Heart left ventricle (tissue), 16 donors: ENCODE measurements at regions not wholly inside any gene's neighbourhood (a gene's known extent, or its start where the extent isn't known, plus 50 kb on each side); places are given as distances from the start of the nearest gene placed in this dataset.

Source experiments
- ATAC-seq, 4 donors: fragments of 200-7000 bp; cut with Tn5 transposase; one replicate each; pipeline ENCODE4 v1.9.1; 2020 to 2022; ENCODE audit warnings: moderate library complexity in 4 of 4, mild to moderate bottlenecking in 3 of 4, moderate number of reproducible peaks in 1 of 4
- DNase-seq, 5 donors: peaks; one replicate each; pipeline ENCODE4 v3.0.0-alpha.2; 2020
- H3K27ac ChIP-seq, 12 donors: fragments of 200-600 bp; sonication (generic) in 4 of 12; one replicate each; pipeline versions ENCODE4 v1.5.0 to v1.8.0; 2016 to 2022; ENCODE audit warnings: mild to moderate bottlenecking in 2 of 12
- H3K27me3 ChIP-seq, 9 donors: fragments of 200-600 bp; sonication (generic) in 2 of 9; one replicate each; pipeline versions ENCODE4 v1.5.1 to v1.8.0; 2016 to 2022; ENCODE audit warnings: mild to moderate bottlenecking in 3 of 9
- H3K36me3 ChIP-seq, 9 donors: fragments of 200-600 bp; sonication (generic) in 2 of 9; one replicate each; pipeline versions ENCODE4 v1.5.0 to v1.8.0; 2018 to 2022; ENCODE audit warnings: mild to moderate bottlenecking in 2 of 9
- H3K4me1 ChIP-seq, 12 donors: fragments of 200-600 bp; sonication (generic) in 4 of 12; one replicate each; pipeline versions ENCODE4 v1.5.0 to v1.8.0; 2016 to 2022; ENCODE audit warnings: mild to moderate bottlenecking in 3 of 12
- H3K4me3 ChIP-seq, 12 donors: fragments of 200-600 bp; sonication (generic) in 4 of 12; one replicate each; pipeline versions ENCODE4 v1.5.0 to v1.8.0; 2017 to 2022; ENCODE audit warnings: mild to moderate bottlenecking in 9 of 12, moderate library complexity in 4 of 12
- H3K9me3 ChIP-seq, 12 donors: fragments of 200-600 bp; sonication (generic) in 4 of 12; one replicate each; pipeline versions ENCODE4 v1.5.0 to v1.8.0; 2016 to 2022; ENCODE audit warnings: mild to moderate bottlenecking in 1 of 12
- POLR2A ChIP-seq, 2 donors: fragments of 450-650 bp; IDR thresholded peaks; one replicate each; pipeline ENCODE4 v1.6.1; 2017; ENCODE audit warnings: antibody characterized with exemption in 2 of 2, mild to moderate bottlenecking in 2 of 2, moderate library complexity in 2 of 2
- WGBS, 4 donors: extraction: QIAGEN DNeasy Blood & Tissue Kit in 2 of 4; methylation state at CpG; one replicate each; pipeline versions ENCODE4 v1.1.5 to v1.1.7; 2013 to 2018; 5-methylcytosine and 5-hydroxymethylcytosine counted together
- intact Hi-C, 10 donors: fragments of 100-400 bp; cut with DNase I; formaldehyde crosslinking; loops; one replicate each; pipeline versions ENCODE4 v1.11.1 to v1.14.2; 2022
- TF ChIP-seq, protein P1 (sequence below), 12 donors: fragments of 200-600 bp; sonication (generic) in 4 of 12; IDR thresholded peaks; one replicate each; pipeline versions ENCODE4 v1.5.0 to v1.8.0; 2018 to 2022; ENCODE audit warnings: antibody characterized with exemption in 12 of 12, mild to moderate bottlenecking in 5 of 12
- donor health status: ischemic (EF 13 %, LVEDD 7.1; RV severe dilation, severe dysfunction).
- donor health status: healthy with polysubstance abuse.
- donor health status: DM: no; HTN: yes; CAD: no.
- donor health status: DM: no; HTN: no; CAD: no.
- donor health status: ischemic (EF 25% LVEDD 6.9; RV normal size, moderate dysfunction).
- donor health status: ischemic (EF 25% LVEDD 5.7; RV mildly dilated, moderate dysfunction).
- donor health status: healthy.
- donor health status: DM: yes; HTN: yes; CAD: no.
- donor health status: ischemic (EF 35%, LVEDD 5.7; RV mildly dilated, moderate dysfunction).
- donor health status: nonischemic (EF 11% LVEDD 7.7; RV severe dilation, severe dysfunction).
- donor health status: DM: yes; HTN: yes; CAD: no.
- donor health status: PGD.
- donor health status: ischemic (EF 29% LVEDD 5.4; RV normal size, mild dysfunction).
- donor health status: nonischemic (EF 23%, LVEDD 6.1; RV moderate dilation, normal function).

DNA sequence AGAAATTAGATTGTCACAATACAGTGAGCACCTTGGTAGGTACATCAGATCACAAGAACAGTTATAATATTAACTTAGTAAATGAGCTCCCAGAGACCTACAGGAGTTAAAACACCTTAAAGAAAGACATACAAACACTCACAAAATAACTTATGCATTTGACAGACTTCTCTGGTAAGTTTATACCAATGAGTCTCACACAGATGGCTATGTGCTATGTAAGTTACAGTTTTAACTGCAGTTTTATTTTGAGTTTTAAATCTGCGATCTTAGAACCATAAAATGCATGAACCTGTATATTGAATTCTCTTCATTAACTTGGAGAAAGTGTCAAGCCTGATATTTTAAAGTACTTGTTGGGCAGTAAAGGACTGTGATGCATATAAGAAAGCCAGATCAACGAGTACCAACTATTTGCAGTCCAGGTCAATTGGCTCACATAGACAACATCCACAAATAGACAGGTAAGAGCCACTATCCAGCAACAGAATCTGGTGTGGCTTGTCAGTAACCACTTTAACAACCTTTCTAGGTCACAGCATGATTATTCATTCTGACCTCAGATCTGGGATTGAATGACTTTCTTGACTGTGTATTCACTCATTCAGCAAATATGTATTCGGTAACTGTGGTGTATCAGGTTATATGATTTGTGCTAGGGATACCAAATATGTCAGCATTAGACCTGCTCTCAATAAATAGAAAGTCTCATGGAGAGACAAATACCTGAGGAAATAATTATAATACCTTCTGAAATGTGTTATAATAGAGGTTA, 856.6 kb upstream of the MGAT4C start:
- DNase-seq (no peak), ATAC-seq (no peak)
- intact Hi-C loops: no loop called here
- 58 to 73% (median 72%) methylated on average over 3 of the region's 3 CpGs for WGBS, 4 donors
- TF ChIP-seq, protein P1, sequence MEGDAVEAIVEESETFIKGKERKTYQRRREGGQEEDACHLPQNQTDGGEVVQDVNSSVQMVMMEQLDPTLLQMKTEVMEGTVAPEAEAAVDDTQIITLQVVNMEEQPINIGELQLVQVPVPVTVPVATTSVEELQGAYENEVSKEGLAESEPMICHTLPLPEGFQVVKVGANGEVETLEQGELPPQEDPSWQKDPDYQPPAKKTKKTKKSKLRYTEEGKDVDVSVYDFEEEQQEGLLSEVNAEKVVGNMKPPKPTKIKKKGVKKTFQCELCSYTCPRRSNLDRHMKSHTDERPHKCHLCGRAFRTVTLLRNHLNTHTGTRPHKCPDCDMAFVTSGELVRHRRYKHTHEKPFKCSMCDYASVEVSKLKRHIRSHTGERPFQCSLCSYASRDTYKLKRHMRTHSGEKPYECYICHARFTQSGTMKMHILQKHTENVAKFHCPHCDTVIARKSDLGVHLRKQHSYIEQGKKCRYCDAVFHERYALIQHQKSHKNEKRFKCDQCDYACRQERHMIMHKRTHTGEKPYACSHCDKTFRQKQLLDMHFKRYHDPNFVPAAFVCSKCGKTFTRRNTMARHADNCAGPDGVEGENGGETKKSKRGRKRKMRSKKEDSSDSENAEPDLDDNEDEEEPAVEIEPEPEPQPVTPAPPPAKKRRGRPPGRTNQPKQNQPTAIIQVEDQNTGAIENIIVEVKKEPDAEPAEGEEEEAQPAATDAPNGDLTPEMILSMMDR (IDR thresholded peaks at IDR 0.05): no peak
- no peak for TF ChIP-seq POLR2A (IDR thresholded peaks at IDR 0.05)
- no peaks in the 10 kb centered on the region for H3K27me3 ChIP-seq
- no peaks in the 10 kb centered on the region for H3K9me3 ChIP-seq
- H3K27ac ChIP-seq: no peak overlapping the region
- no peak overlapping the region for H3K4me3 ChIP-seq
- no peaks in the 10 kb centered on the region for H3K4me1 ChIP-seq
- H3K36me3 ChIP-seq: no peaks in the 10 kb centered on the region

DNA sequence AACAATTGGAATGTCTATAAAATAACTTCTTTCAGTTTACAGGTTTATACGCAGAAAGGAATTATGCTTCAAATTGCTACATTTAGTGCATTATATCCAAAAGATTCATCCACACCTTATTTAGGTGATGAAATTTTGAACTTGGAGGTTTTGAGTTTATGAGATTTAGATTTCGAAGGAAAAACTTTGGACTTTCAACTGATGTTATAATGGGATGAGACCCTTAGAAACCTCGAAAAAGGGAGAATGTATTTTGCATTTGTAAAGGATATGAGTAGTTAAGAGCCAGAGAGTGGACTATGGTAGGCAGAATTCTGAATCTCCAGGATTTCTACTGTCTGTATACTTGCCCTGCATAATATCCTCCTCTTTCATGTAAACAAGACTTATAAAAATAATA, 851.6 kb upstream of the MGAT4C start:
- H3K27ac ChIP-seq: no peak overlapping the region
- WGBS, 4 donors: 68 to 86% (median 82%) methylated on average over 3 of the region's 3 CpGs
- no peak for DNase-seq
- H3K9me3 ChIP-seq: no peaks in the 10 kb centered on the region
- H3K27me3 ChIP-seq: no peaks in the 10 kb centered on the region
- no peaks in the 10 kb centered on the region for H3K36me3 ChIP-seq
- TF ChIP-seq, protein P1 (IDR thresholded peaks at IDR 0.05): no peak
- no peak for TF ChIP-seq POLR2A (IDR thresholded peaks at IDR 0.05)
- no peak for ATAC-seq
- H3K4me3 ChIP-seq: no peak overlapping the region
- no peaks in the 10 kb centered on the region for H3K4me1 ChIP-seq
- intact Hi-C loops: no loop called here

DNA sequence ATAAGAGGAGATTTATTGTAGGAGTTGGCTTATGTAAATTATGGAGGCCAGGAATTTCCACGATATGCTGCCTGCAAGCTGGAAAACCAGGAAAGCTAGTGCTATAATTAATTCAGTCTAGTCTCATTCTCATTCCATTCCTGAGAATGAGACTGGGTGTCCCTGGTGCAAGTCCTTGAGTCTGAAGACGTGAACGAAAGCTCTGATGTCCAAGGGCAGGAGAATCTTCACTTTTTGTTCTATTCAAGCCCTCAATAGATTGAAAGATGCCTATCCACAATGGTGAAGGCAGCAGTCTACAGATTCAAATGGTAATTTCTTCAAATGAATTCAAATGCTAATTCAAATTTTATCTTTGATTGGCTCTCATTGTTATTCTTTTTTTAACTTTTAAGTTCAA, 851.1 kb upstream of the MGAT4C start:
- TF ChIP-seq, protein P1 (IDR thresholded peaks at IDR 0.05): no peak
- no peak for TF ChIP-seq POLR2A (IDR thresholded peaks at IDR 0.05)
- no peak for DNase-seq
- Histone ChIP-seq H3K4me1 (no peaks in the 10 kb centered on the region), H3K4me3 (no peak overlapping the region), H3K27ac (no peak overlapping the region), H3K9me3 (no peaks in the 10 kb centered on the region), H3K36me3 (no peaks in the 10 kb centered on the region), H3K27me3 (no peaks in the 10 kb centered on the region)
- WGBS, 4 donors: 51 to 82% (median 77%) methylated on average over 3 of the region's 3 CpGs
- no peak for ATAC-seq
- intact Hi-C loops: no loop called here

DNA sequence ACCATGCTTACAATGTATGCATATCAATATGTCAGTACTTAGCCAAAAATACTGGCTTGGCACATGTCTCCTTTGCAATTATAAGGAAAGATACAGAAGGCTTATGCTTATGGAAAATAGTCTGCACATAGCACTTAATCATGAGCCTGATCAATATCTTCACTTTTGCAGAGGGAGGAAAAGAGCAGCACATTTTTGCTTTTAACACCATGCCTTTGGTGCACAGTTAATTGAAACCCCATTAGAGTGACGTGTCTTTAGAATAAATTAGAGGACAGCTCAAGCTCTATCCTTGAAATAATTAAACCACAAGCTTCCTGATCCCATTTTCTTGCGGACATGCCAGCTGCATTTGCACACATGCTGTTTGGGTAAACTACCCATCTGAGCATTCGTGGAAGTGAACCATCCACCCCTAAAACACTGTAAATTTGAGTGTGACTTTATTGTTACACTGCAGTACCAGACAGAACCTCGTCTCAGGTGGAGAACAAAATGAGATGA, 839.9 kb upstream of the MGAT4C start:
- no peaks in the 10 kb centered on the region for H3K27me3 ChIP-seq
- intact Hi-C loops: no loop called here
- H3K4me3 ChIP-seq: no peak overlapping the region
- ATAC-seq (no peak), DNase-seq (no peak)
- no peak overlapping the region for H3K27ac ChIP-seq
- TF ChIP-seq POLR2A (IDR thresholded peaks at IDR 0.05): no peak
- TF ChIP-seq, protein P1 (IDR thresholded peaks at IDR 0.05): no peak
- 76 to 83% (median 81%) methylated on average over 4 of the region's 4 CpGs for WGBS, 4 donors
- peaks cover 0 to 8% (median 0%) of the 10 kb centered on the region in 12 donors for H3K9me3 ChIP-seq
- no peaks in the 10 kb centered on the region for H3K4me1 ChIP-seq
- H3K36me3 ChIP-seq: no peaks in the 10 kb centered on the region
